CD4-positive, alpha-beta T cell (primary cell): ENCODE measurements at regions not wholly inside any gene's neighbourhood (a gene's known extent, or its start where the extent isn't known, plus 50 kb on each side); places are given as distances from the start of the nearest gene placed in this dataset.

Experiments
- ATAC-seq: fragments of 200-7000 bp; cut with Tn5 transposase; one replicate; pipeline ENCODE4 v1.10.0; 2022; ENCODE audit warnings: mild to moderate bottlenecking; ENCODE audit not compliant: poor library complexity
- CTCF ChIA-PET: fragments of 350-600 bp; sonication (Branson Sonifier 250); formaldehyde crosslinking; loops from one replicate; lab custom pipeline; 2021; ENCODE audit warnings: antibody characterized with exemption, inconsistent platforms; lab: Charles Lee
- POLR2A ChIA-PET: fragments of 350-600 bp; sonication (Branson Sonifier 250); formaldehyde crosslinking; loops from one replicate; lab custom pipeline; 2021; ENCODE audit warnings: antibody characterized with exemption, inconsistent platforms; lab: Charles Lee
- DNase-seq, 14 experiments: peaks; one replicate each; pipeline ENCODE4 v3.0.0-alpha.2; 2013 to 2020; ENCODE audit warnings: mixed read lengths in 2 of 14
- H3K27ac ChIP-seq, 2 donors: one replicate each; pipeline versions ENCODE4 v1.5.1 to v1.7.0; 2013; ENCODE audit warnings: low read length in 2 of 2, low read depth in 1 of 2, mild to moderate bottlenecking in 1 of 2
- H3K27me3 ChIP-seq, 2 experiments: 1 replicate in 1 of 2; 2 replicates in 1 of 2; pipeline versions ENCODE4 v1.6.1 to v1.7.0; 2013; ENCODE audit warnings: low read length in 2 of 2, control low read depth in 1 of 2, mild to moderate bottlenecking in 1 of 2, moderate library complexity in 1 of 2; ENCODE audit not compliant: insufficient read depth in 2 of 2, control insufficient read depth in 1 of 2
- H3K36me3 ChIP-seq: one replicate; pipeline ENCODE4 v1.6.1; 2013; ENCODE audit warnings: low read length, control low read depth; ENCODE audit not compliant: insufficient read depth
- H3K4me1 ChIP-seq: one replicate; pipeline ENCODE4 v1.6.1; 2013; ENCODE audit warnings: low read length, control low read depth; ENCODE audit not compliant: insufficient read depth
- H3K4me3 ChIP-seq: one replicate; pipeline ENCODE4 v1.5.1; 2013; ENCODE audit warnings: mild to moderate bottlenecking, low read length, moderate library complexity
- H3K9me3 ChIP-seq, 2 experiments: 1 replicate in 1 of 2; 2 replicates in 1 of 2; pipeline versions ENCODE4 v1.6.1 to v1.7.0; 2013; ENCODE audit warnings: low read length in 2 of 2, mild to moderate bottlenecking in 2 of 2, control low read depth in 1 of 2, moderate library complexity in 1 of 2; ENCODE audit not compliant: control insufficient read depth in 1 of 2, insufficient read depth in 1 of 2
- H3K27ac Mint-ChIP-seq: one replicate; pipeline ENCODE4 v1.8.0; 2020; ENCODE audit warnings: mixed read lengths
- H3K27me3 Mint-ChIP-seq: one replicate; pipeline ENCODE4 v1.8.0; 2021; ENCODE audit warnings: mixed read lengths
- H3K36me3 Mint-ChIP-seq: one replicate; pipeline ENCODE4 v1.8.0; 2021; ENCODE audit warnings: low read depth, mixed read lengths
- H3K4me1 Mint-ChIP-seq: one replicate; pipeline ENCODE4 v1.8.0; 2021; ENCODE audit warnings: low read depth, mixed read lengths
- H3K4me3 Mint-ChIP-seq: one replicate; pipeline ENCODE4 v1.8.0; 2020; ENCODE audit warnings: mild to moderate bottlenecking, mixed read lengths
- H3K9me3 Mint-ChIP-seq: one replicate; pipeline ENCODE4 v1.8.0; 2020; ENCODE audit warnings: mixed read lengths
- intact Hi-C, 2 experiments: fragments of 100-400 bp; cut with DNase I in 1 of 2; cut with micrococcal nuclease in 1 of 2; formaldehyde crosslinking; loops; one replicate each; pipeline versions ENCODE4 v1.15.1 to v1.9.0; 2023 to 2025; cut with DNase I, micrococcal nuclease
- TF ChIP-seq, protein P1 (sequence below): fragments of 200-600 bp; IDR thresholded peaks from one replicate; pipeline ENCODE4 v1.8.0; 2022; ENCODE audit warnings: antibody characterized with exemption, mild to moderate bottlenecking

- no peak overlapping the region for H3K4me3 Mint-ChIP-seq
- no peaks in the 10 kb centered on the region for H3K4me1 Mint-ChIP-seq
- Histone ChIP-seq H3K27me3 (peaks cover 0 to 2% of the 10 kb centered on the region in 2 experiments), H3K4me1 (no peaks in the 10 kb centered on the region), H3K4me3 (no peak overlapping the region), H3K9me3 (peaks cover 0 to 32% of the 10 kb centered on the region in 2 experiments), H3K36me3 (no peaks in the 10 kb centered on the region), H3K27ac (no peak overlapping the region)
- no peak overlapping the region for H3K27ac Mint-ChIP-seq
- H3K36me3 Mint-ChIP-seq = no peaks in the 10 kb centered on the region
- TF ChIP-seq, protein P1, sequence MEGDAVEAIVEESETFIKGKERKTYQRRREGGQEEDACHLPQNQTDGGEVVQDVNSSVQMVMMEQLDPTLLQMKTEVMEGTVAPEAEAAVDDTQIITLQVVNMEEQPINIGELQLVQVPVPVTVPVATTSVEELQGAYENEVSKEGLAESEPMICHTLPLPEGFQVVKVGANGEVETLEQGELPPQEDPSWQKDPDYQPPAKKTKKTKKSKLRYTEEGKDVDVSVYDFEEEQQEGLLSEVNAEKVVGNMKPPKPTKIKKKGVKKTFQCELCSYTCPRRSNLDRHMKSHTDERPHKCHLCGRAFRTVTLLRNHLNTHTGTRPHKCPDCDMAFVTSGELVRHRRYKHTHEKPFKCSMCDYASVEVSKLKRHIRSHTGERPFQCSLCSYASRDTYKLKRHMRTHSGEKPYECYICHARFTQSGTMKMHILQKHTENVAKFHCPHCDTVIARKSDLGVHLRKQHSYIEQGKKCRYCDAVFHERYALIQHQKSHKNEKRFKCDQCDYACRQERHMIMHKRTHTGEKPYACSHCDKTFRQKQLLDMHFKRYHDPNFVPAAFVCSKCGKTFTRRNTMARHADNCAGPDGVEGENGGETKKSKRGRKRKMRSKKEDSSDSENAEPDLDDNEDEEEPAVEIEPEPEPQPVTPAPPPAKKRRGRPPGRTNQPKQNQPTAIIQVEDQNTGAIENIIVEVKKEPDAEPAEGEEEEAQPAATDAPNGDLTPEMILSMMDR = no peak
- ChIA-PET POLR2A (no interaction called here), CTCF (no interaction called here)
- intact Hi-C loops = no loop called here
- no peaks in the 10 kb centered on the region for H3K9me3 Mint-ChIP-seq
- ATAC-seq = no peak
- no peaks in the 10 kb centered on the region for H3K27me3 Mint-ChIP-seq
- DNase-seq = no peak
These were observed 1239.4 kb downstream of the BRD1 start for GRCh38 chr22:48588151-48588877.

GRCh38 chr22:48587236-48587865, 1240.3 kb downstream of the BRD1 start:
- DNase-seq = no peak
- no peaks in the 10 kb centered on the region for H3K4me1 Mint-ChIP-seq

GRCh38 chr22:48586799-48587185, 1240.9 kb downstream of the BRD1 start:
- Histone ChIP-seq H3K4me3 (no peak overlapping the region), H3K27ac (no peak overlapping the region), H3K27me3 (peaks cover 0 to 2% of the 10 kb centered on the region in 2 experiments), H3K4me1 (no peaks in the 10 kb centered on the region), H3K9me3 (peaks cover 0 to 37% of the 10 kb centered on the region in 2 experiments), H3K36me3 (no peaks in the 10 kb centered on the region)
- DNase-seq (no peak), ATAC-seq (no peak)
- no peaks in the 10 kb centered on the region for H3K27me3 Mint-ChIP-seq
- no peaks in the 10 kb centered on the region for H3K9me3 Mint-ChIP-seq
- intact Hi-C loops = no loop called here
- no peaks in the 10 kb centered on the region for H3K36me3 Mint-ChIP-seq
- H3K4me1 Mint-ChIP-seq = no peaks in the 10 kb centered on the region
- H3K4me3 Mint-ChIP-seq = no peak overlapping the region
- H3K27ac Mint-ChIP-seq = no peak overlapping the region
- CTCF ChIA-PET = no interaction called here
- TF ChIP-seq, protein P1 = no peak
- POLR2A ChIA-PET = no interaction called here

More at GRCh38 chr22:48587236-48587865, 1240.3 kb downstream of the BRD1 start:
- H3K27ac Mint-ChIP-seq = no peak overlapping the region
- no peaks in the 10 kb centered on the region for H3K27me3 Mint-ChIP-seq
- Histone ChIP-seq H3K4me1 (no peaks in the 10 kb centered on the region), H3K9me3 (peaks cover 0 to 36% of the 10 kb centered on the region in 2 experiments), H3K4me3 (no peak overlapping the region), H3K36me3 (no peaks in the 10 kb centered on the region), H3K27ac (no peak overlapping the region), H3K27me3 (peaks cover 0 to 2% of the 10 kb centered on the region in 2 experiments)
- TF ChIP-seq, protein P1 = no peak
- intact Hi-C loops = no loop called here
- ATAC-seq = no peak
- H3K4me3 Mint-ChIP-seq = no peak overlapping the region
- no peaks in the 10 kb centered on the region for H3K9me3 Mint-ChIP-seq
- no peaks in the 10 kb centered on the region for H3K36me3 Mint-ChIP-seq
- CTCF ChIA-PET = no interaction called here
- POLR2A ChIA-PET = no interaction called here
